NCI-H1092 treated with DMSO at 0.1 percent for 48 hours (cell line): ENCODE measurements at regions not wholly inside any gene's neighbourhood (a gene's known extent, or its start where the extent isn't known, plus 50 kb on each side); places are given as distances from the start of the nearest gene placed in this dataset.
"Not testable (repeated sequence)": the region's sequence is repeated elsewhere in the genome, so short reads cannot be mapped to it uniquely, and the experiment has no call there.

Source experiments
- DNase-seq: peaks from one replicate; lab custom pipeline; 2025; lab: John Stamatoyannopoulos, UW

DNA sequence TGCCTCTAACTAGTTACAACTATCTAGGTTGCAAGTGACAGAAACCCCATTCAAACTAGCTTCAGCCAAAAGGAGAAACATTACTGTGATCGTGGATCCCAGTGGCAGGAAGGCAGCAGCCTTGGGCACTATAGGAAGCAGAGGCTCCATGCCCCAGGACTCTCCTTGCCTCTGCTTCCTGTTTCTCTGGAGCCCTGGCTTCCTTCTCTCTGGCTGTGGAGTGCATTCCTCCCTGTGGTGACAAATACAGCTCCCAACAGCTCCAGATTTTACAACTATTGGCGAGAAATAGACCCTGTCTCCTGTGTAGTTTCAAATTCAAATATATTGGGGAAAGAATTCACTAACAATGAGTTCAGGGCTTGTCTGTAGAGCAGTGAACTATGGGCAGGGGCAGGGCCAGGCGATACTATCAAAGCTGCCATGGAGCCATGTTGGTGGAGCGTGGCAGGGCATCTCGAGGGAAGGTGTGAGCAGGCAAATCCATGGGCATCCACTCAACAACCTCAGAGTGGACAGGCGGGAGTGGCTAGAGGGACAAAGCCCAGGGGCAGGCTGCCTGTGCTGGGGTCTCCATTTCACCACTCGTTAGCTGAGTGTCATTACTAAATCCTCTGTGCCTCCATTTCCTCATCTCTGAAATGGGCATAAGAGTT is 189.5 kb downstream of the ERCC6L2 start:
- no peak for DNase-seq

DNA sequence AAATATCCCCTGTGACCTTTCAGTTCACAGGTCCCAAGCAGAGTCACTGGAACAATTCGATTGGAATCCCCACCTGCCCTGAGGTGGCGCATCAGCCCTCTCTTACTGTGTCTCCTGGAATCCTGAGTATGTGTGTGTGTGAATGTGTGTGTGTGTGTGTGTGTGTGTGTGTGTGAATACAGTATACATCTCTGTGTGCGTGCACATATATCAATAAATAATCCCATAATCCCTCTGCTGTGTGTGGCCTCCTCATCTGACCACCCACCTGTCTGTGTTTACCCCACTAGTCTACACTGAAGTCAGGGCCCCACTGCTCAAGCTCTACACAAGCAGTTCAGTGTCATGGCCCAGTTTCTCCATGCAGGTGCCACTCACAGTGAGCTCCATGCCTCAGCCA is 187.4 kb downstream of the ERCC6L2 start:
- no peak for DNase-seq

DNA sequence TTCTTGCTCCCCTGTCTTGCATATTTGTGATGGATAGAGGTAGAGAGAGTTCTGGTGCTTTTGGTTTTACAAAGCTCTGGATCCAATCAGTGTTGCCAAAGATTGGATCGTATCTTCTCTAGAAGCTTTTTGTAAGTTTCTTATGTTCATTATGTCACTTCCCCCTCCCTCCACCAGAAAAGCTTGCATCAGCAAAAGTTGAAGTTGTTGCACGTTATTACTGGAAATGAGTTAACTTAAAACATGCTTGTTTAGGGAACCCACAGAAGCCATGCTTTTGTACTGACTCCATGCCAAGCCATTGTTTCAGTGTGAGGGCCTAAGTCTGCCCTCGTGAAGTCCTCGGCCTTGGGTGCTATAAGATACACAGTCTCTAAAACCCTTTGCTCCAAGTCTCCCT is 186.5 kb downstream of the ERCC6L2 start:
- no peak for DNase-seq

DNA sequence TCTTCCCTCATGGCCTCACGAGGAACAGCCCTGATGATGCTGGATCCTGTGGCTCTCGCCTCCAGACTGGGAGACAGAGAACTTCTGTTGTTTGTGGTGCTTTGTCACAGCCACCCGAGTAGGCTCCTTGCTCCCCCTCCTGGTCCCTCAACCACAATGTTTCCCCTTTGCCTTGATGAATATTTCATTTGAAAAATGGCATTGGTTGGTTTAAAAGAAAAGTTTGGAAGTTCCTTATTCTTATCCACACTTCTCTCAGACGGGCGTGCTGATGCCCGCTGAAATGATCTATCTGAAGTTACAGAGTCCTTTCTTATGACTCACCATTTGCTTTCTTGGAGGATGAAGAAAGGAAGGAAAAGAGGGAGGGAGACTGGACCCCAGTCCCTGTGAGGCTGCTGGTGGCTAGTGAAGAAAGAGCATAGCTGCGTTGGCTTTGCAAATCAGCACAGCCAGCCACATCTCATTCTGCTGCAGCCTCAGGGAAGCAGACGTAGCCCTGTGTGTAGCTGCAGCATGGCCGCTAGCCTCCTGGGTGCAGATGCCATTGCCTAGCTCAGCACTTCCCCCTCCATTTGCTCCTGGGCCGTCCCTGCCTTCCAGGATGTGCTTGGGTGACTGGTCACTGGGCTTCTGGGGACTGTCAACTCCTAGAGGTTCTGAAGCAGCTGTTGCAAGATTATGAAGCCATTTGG is 185.9 kb downstream of the ERCC6L2 start:
- DNase-seq = peak; percentile 55

DNA sequence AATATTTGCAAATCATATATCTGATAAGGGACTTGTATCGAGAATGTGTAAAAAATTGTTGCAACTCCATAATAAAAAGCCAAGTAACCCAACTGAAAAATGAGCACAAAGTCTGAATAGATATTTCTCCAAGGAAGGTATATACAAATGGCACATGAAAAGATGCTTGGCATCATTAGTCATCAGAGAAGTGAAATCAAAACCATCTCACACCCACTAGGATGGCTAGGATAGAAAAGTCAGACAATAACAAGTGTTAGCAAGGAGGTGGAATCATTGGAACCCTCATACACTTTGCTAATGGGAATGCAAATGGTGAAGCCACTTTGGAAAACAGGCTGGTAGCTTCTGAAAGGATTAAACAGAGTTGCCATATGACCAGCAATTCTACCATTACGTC is 182.7 kb downstream of the ERCC6L2 start:
- no peak for DNase-seq

DNA sequence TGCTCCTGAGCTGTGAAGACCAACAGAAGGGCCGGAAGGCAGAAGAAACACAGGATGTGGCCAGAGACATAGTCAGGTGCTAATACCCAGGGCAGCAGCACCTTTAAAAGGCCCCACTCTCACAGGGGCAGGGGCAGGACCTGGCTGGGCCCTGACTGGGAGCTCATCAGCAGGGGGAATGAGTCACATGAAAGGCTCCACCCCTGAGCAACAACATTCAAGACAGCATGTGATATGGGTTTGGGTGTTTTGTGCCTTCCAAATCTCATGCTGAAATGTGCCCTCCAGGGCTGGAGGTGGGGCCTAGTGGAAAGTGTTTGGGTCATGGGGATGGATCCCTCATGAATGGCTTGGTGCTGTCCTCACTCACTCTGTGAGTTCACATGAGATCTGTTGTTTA is 181.7 kb downstream of the ERCC6L2 start:
- no peak for DNase-seq

DNA sequence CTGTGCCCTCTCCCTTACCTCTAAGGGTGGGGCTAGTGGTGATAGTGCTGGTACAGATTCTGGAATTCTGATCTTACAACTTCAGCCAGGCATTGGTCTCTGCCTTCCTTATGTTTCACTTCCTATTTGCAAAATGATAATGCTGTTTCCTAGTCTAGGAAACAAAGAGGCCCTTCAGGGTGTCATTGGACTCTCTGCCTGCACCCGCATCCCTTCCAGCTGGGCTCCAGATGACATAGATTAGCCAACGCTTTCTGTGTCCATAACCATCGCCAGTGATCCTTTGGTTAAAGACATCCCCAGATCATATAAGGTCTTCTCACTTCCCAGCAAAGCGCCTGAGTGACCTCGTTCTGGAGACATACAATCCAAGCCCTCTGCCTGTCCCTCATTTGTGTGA is 180.7 kb downstream of the ERCC6L2 start:
- DNase-seq = no peak

DNA sequence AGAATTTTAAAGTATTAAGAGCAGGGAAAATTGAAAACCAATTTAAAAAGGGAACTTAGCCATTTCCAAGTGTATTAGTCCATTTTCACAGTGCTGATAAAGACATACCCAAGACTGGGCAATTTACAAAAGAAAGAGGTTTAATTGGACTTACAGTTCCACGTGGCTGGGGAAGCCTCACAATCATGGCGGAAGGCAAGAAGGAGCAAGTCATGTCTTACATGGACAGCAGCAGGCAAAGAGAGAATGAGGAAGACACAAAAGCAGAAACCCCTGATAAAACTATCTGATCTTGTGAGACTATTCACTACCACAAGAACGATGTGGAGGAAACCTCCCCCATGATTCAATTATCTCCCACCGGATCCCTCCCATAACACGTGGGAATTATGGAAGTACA is 178.8 kb downstream of the ERCC6L2 start:
- DNase-seq = not testable (repeated sequence)

DNA sequence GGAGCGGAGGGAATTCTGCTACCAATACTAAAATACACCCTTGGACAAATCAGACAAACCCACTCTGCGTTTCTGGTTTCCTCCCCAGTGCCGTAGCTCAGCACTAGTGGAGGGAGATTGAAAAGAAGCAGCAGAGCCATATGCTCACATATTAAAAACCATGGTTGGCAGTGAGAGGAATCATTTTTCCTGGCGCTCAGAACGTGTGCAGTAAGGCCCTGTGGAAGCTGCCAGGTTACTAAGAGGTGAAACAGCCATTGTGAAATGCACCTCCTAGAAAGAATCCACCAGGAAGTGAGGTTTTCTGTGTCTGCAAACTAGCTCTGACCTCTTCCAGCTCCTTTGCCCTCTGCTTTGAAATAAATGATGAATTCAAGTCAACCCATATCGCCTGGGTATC is 177.2 kb downstream of the ERCC6L2 start:
- no peak for DNase-seq

DNA sequence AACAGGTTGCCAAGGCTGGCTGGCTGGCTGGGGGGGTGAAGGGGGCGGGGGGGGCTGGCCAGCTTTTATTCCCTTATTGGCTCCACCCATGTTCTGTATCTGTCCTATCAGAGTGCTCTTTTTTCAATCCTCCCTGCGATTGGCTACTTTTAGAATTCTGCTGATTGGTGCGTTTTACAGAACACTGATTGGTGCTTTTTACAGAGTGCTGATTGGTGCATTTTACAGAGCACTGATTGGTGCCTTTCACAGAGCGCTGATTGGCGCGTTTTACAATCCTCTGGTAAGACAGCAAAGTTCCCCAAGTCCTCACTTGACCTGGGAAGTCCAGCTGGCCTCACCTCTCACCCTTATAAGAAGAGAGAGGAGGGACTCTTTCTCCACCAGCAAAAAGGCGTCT is 175.9 kb downstream of the ERCC6L2 start:
- no peak for DNase-seq

DNA sequence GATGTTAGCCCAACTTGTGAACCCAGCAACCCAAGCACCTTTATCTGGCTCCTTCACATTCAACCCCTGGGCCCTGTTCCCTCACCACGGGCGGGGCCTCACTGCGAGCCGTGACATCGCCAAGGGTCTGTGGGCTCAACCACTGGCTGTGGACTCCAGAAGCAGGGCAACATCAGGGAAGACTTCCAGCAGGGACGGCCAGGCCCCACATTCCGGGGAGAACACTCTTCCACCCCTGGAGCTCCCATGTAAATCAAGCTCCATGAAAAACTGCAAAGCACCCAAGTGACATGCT is 175.3 kb downstream of the ERCC6L2 start:
- no peak for DNase-seq

DNA sequence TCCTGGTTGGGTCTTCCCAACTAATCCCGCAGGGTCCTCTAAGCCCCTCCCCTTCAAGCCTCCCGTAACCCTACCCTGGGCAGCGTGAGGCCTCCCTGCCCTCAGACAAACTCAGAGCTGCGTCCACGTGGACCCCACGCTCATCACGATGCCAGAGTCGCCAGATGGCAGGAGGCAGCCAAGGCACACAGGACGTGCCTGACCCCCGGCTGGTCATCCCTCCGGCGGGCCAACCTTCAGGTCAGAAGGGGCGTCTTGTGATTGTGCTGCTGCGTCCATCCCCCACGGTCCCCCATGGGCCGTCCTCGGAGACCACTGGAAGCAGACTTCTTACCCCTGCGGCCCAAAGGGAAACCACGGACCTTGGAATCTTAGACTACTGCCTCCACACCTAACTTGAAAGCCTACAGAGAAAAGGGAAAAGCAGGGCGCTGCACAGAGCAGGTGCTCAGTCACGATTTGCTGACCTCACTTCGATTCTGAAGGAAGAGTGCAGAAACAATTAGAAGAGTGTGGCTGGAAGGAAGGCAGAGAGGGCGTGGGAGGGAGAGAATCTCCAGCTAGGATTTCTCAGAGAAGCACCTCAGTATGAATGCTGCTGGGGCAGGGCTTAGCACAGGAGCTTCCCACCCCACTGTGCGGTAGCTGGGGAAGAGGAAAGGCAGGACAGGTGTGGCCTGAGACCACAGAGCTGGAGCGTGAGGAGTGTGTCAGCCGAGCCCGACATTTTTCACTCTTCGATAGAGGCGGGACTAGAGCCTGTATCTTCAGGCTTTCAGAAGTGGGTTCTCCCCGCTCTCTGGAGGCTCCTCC is 174.8 kb downstream of the ERCC6L2 start:
- no peak for DNase-seq

DNA sequence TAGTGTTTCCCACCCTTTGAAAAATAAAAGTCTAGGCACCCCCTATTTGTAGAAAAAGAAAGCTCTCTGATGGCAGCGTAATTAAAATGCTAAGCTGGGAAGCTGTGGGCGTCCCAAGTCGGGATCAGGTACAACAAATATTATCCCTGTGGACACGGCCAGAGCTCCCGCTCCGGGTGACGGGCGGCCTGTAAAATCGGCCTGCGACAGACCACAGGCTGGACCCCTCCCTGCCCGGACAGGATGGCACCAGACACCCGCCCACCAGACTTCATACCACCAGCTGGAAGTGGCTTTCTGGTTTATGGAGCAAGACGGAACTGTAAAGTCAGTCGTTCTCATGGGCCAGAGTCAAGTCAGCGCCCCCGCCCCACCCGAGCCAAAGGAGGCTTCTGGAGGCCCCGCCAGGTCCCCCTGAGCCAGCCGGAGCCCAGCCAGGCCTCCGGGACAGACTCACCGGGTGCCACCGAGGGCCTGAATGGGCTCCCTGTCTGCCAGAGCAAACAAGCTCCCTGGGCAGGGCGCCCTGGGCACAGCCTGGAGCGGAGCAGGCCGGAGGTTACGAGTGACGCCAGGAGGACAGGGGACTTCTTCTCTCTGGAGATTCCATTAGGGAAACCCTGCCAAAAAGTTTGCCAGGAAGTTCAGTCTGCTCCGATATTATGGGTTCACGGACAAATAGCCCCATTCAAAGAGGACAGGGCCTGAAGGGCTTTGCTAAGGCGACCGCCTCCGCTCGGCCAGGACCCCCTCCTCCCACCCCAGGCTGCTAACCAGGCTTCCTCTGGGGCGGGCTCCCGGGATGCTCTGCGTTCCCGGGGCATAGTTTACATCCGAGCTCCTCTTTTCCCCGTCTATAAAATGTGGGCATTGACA is 173.7 kb downstream of the ERCC6L2 start:
- no peak for DNase-seq

DNA sequence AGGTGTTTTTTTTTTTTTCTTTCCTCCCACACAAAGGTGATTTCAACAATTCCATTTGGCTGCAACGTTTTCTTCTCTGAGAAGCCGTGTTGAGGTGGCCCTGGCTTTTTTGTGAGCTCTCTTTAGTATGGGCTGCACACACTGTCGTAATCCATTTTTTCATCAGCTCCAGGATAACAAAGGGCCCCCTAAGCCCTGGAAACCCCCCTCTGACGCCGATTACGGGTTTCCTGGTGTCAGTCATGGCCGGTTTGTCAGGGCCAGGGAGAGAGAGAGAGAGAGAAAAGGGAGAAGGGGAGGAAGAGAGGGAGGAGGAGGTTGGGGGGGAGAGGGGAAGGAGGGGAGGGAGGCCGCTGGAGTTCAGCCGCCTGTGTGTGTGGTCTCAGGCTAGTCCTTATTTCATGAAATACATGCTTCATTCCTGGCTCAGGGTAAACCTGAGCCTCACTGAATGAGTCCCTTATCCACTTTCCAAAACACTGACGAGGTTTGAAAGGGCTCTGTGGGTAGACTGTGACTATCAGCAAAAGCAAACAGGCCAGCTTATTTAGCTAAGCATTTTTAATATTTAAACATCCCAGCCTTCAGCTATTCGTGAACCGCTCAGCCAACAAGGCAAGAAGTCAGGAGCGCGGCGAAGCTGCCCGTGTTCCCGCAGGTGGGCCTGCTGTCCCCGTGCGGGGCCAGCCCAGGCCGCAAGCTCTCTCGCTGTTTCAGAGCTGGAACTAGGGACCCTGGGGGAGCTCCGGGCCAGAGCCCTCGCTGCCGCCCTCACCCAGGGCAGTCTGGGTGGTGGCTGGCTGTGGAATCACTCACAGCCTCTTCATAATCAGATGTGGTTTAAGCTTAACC is 172.8 kb downstream of the ERCC6L2 start:
- DNase-seq = peak; percentile 24

DNA sequence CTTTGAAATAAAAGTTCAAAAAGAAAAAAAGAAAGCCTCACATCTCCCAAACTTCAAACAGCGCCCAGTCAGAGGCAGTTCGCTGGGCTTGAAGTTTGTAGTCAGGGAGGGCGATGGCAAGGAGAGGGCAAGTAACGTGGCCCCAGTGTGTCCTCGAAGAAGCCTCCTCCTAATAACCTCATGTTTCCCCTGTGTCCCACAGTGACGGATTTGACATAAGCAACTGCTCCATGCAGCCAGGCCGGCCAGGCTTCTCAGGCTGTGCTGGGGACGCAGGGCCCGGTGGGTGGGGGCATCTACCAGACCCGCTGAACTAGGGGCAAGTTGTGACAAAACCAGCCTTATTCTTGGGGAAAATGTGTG is 172.2 kb downstream of the ERCC6L2 start:
- no peak for DNase-seq

DNA sequence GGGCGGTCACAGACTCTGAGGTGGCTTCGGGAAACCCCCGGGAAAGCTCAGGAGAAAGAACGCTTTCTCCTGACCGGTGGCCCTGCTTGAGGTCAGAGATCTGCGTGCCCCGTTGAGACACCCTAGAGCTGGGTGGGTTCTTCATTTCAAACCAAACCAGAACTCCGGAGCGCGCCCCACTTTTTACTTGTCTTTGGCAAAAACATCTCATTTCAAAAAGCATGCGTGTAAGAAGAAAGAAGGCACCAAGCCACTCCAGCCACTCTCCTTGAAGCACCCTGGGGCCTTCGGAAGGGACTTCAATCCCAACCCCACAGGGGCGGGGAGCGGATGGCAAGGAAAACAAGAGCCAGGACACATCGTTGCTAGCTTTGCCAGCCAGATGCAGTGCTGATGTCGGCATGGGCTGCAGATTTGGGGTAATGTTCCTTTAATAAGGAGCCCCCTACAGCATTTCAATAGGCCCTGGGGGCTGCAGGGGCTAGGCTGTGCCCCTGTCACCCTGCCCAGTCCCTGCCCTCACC is 171.7 kb downstream of the ERCC6L2 start:
- DNase-seq = no peak

DNA sequence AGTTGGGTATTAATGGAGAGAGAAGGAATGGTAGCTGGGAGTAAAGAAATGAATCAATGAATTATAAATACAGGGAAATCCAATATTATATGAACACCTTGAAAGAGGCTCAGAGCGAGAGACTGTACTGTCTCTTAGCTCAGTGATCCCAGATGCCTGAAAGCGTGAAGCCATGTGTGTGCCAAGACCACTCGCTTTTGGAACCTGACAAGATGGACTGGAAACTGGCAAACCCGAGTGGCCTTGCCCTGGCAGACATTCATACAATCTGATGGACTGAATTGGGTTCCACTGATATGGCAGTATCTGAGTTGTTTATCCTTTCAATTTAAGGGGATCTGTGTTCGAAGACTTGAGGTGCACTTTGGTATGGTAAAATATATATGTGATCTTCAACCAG is 170.3 kb downstream of the ERCC6L2 start:
- no peak for DNase-seq

DNA sequence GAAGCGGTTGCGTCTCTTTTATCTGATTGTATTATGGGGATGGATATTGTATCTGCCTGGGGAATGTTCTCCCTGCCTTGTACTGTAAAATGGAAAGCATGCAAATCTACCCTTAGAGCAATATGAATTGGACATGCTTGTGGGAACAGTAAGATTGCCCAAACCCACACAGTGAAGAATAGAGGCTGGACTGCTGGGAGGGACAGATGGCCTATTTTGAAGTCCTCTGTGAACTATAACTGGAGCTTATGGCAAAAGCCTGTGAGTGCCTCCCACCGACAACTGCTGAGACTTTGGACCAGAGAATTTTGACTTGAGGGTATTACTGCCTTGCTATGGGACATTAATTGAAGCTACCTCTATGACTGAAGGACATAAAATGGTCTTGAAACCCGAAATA is 168.9 kb downstream of the ERCC6L2 start:
- no peak for DNase-seq

DNA sequence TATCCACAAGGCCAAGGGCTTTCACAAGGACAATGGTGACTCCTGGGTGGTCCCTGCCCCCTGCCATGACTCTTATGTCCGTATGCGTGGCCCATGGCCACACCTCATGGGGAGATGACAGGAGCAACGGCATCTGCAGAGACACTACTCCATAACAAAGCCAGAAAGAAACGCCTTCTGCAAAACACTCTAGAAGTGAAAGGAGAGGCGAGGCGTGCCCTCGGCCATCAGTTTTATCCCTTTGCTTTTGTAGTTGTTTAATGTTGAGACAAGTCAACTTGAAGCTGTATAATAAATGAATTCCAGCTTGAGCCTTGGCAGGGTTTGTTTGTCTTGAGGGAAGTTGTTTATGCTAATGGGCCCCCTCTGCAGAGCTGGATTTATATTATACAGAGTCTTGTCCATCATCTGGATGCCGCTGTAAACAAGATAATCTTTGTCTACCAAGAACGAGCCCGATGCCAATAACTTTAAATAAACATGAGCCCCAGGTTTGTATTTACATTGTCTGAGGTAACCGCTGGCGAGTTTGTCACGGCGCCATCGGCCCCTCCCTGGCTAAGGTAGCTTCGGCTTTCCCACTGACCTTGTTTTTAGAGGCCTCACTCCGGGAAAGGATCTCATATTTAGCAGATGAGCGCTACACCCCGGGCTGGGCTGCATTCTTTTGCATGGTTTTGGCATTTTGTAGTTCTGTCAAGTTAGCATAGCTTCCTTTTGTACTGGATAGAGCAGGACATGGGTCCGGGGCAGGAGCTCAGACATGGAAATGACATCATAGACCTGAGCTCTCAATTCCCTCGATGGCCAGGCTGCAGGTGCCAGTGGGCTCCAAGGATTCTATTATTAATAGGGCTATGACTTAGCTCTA is 165.3 kb downstream of the ERCC6L2 start:
- DNase-seq = no peak

DNA sequence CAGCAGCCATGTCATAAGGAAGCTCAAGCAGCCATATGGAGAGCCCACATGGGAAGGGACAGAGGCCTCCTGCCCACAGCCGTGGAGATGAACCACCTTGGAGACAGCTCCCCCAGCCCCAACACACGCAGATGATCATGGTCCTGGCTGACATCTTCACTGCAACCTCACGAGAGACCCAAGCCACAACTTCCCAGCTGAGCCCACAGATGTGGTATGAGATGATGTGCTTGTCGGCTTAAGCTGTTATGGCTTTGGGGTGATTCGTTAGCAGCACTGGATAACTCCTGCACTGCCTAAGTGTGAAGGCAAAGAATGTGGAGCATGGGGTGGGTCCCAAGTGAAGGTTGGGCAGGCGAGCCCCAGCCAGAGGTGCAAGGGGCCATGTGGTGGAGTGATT is 163.4 kb downstream of the ERCC6L2 start:
- no peak for DNase-seq
